GM19035 (cell line): ENCODE measurements at regions not wholly inside any gene's neighbourhood (a gene's known extent, or its start where the extent isn't known, plus 50 kb on each side); places are given as distances from the start of the nearest gene placed in this dataset.
"Not testable (repeated sequence)": the region's sequence is repeated elsewhere in the genome, so short reads cannot be mapped to it uniquely, and the experiment has no call there.

Experiments used
- ATAC-seq: cut with Tn5 transposase; IDR thresholded peaks from one replicate; pipeline ENCODE4 v1.9.1; 2021; ENCODE audit not compliant: unreplicated experiment

- no peak for ATAC-seq
Measured at GRCh38 chr2:144984038-144984437, 464.1 kb upstream of the ZEB2 start.

GRCh38 chr2:144983107-144983506 is 463.2 kb upstream of the ZEB2 start:
- ATAC-seq, result no peak

- no peak for ATAC-seq
Measured at GRCh38 chr2:144982481-144982880, 462.6 kb upstream of the ZEB2 start.

GRCh38 chr2:144975881-144976280 is 456.0 kb upstream of the ZEB2 start:
- no peak for ATAC-seq

- ATAC-seq, result no peak
Measured at GRCh38 chr2:144972676-144973075, 452.8 kb upstream of the ZEB2 start.

GRCh38 chr2:144971786-144972335 is 451.9 kb upstream of the ZEB2 start:
- no peak for ATAC-seq

- not testable (repeated sequence) for ATAC-seq
Measured at GRCh38 chr2:144970410-144970809, 450.5 kb upstream of the ZEB2 start.

- not testable (repeated sequence) for ATAC-seq
Measured at GRCh38 chr2:144969564-144969963, 449.6 kb upstream of the ZEB2 start.

GRCh38 chr2:144967961-144968360 is 448.0 kb upstream of the ZEB2 start:
- ATAC-seq, result no peak

- no peak for ATAC-seq
Measured at GRCh38 chr2:144965172-144965571, 445.3 kb upstream of the ZEB2 start.

GRCh38 chr2:144963031-144963430 is 443.1 kb upstream of the ZEB2 start:
- ATAC-seq, result no peak

GRCh38 chr2:144959416-144959815 is 439.5 kb upstream of the ZEB2 start:
- no peak for ATAC-seq

- ATAC-seq, result no peak
Measured at GRCh38 chr2:144950899-144951560, 431.1 kb upstream of the ZEB2 start.

GRCh38 chr2:144948205-144948855 is 428.4 kb upstream of the ZEB2 start:
- ATAC-seq, result no peak

- no peak for ATAC-seq
Measured at GRCh38 chr2:144947709-144948037, 427.8 kb upstream of the ZEB2 start.

- ATAC-seq, result no peak
Measured at GRCh38 chr2:144946263-144946662, 426.3 kb upstream of the ZEB2 start.

- ATAC-seq, result no peak
Measured at GRCh38 chr2:144944546-144945220, 424.8 kb upstream of the ZEB2 start.

- ATAC-seq, result no peak
Measured at GRCh38 chr2:144943986-144944385, 424.1 kb upstream of the ZEB2 start.

- no peak for ATAC-seq
Measured at GRCh38 chr2:144943293-144943941, 423.5 kb upstream of the ZEB2 start.

- ATAC-seq, result no peak
Measured at GRCh38 chr2:144942516-144943256, 422.8 kb upstream of the ZEB2 start.
